OCI-LY1 (cell line): ENCODE measurements at regions not wholly inside any gene's neighbourhood (a gene's known extent, or its start where the extent isn't known, plus 50 kb on each side); places are given as distances from the start of the nearest gene placed in this dataset.

Experiments used
- H2AFZ ChIP-seq: fragments of 200-600 bp; sonication (generic), shearing (Covaris generic); 2 replicates; pipeline ENCODE4 v1.6.0; 2014; ENCODE audit warnings: antibody characterized with exemption, mild to moderate bottlenecking, low read length
- H3F3A ChIP-seq: fragments of 200-600 bp; sonication (generic), shearing (Covaris generic); 2 replicates; pipeline ENCODE4 v1.6.0; 2014; ENCODE audit warnings: mild to moderate bottlenecking, antibody characterized with exemption, low read length, moderate library complexity; ENCODE audit not compliant: insufficient read depth
- H3K27ac ChIP-seq: fragments of 200-600 bp; sonication (generic); 2 replicates; pipeline ENCODE4 v1.5.1; 2014; ENCODE audit warnings: low read length, mixed run types, mild to moderate bottlenecking, low read depth; ENCODE audit not compliant: poor library complexity, severe bottlenecking
- H3K27me3 ChIP-seq: fragments of 200-600 bp; sonication (generic); 2 replicates; pipeline ENCODE4 v1.6.0; 2014; ENCODE audit warnings: antibody characterized with exemption, mild to moderate bottlenecking, low read length, moderate library complexity; ENCODE audit not compliant: insufficient read depth
- H3K36me3 ChIP-seq: fragments of 200-600 bp; sonication (generic); 2 replicates; pipeline ENCODE4 v1.6.1; 2014; ENCODE audit warnings: mild to moderate bottlenecking, antibody characterized with exemption, low read length, moderate library complexity, mixed read lengths; ENCODE audit not compliant: insufficient read depth
- H3K4me1 ChIP-seq: fragments of 200-600 bp; sonication (generic); 2 replicates; pipeline ENCODE4 v1.5.1; 2014; ENCODE audit warnings: mild to moderate bottlenecking, low read length, moderate library complexity; ENCODE audit not compliant: insufficient read depth, severe bottlenecking
- H3K4me2 ChIP-seq: fragments of 200-600 bp; sonication (generic), shearing (Covaris generic); 2 replicates; pipeline ENCODE4 v1.6.1; 2014; ENCODE audit warnings: low read length
- H3K4me3 ChIP-seq: fragments of 200-600 bp; sonication (generic); 2 replicates; pipeline ENCODE4 v1.5.1; 2014; ENCODE audit warnings: low read length, low read depth, mild to moderate bottlenecking, mixed read lengths; ENCODE audit not compliant: poor library complexity, severe bottlenecking
- H3K79me2 ChIP-seq: fragments of 200-600 bp; shearing (Covaris generic); 2 replicates; pipeline ENCODE4 v1.6.1; 2016; ENCODE audit warnings: mixed run types, low read length, mixed read lengths; ENCODE audit not compliant: insufficient read depth
- H3K9ac ChIP-seq: fragments of 200-600 bp; sonication (generic), shearing (Covaris generic); 2 replicates; pipeline ENCODE4 v1.6.1; 2014; ENCODE audit warnings: mild to moderate bottlenecking, low read length, mixed read lengths
- H3K9me2 ChIP-seq: fragments of 200-600 bp; sonication (generic), shearing (Covaris generic); 2 replicates; pipeline ENCODE4 v1.6.1; 2014; ENCODE audit warnings: low read depth, mild to moderate bottlenecking, low read length, mixed read lengths
- H3K9me3 ChIP-seq: fragments of 200-600 bp; shearing (Covaris generic); 2 replicates; pipeline ENCODE4 v1.6.1; 2014; ENCODE audit warnings: low read length, mixed read lengths
- H4K20me1 ChIP-seq: fragments of 200-600 bp; sonication (generic), shearing (Covaris generic); 2 replicates; pipeline ENCODE4 v1.6.0; 2016; ENCODE audit warnings: mild to moderate bottlenecking, low read length; ENCODE audit not compliant: insufficient read depth
- EZH2 ChIP-seq: fragments of 200-600 bp; sonication (generic), shearing (Covaris generic); IDR thresholded peaks from 2 replicates; pipeline ENCODE4 v1.8.0; 2017; ENCODE audit warnings: borderline replicate concordance, mixed run types, mild to moderate bottlenecking, antibody characterized with exemption, low read length, moderate library complexity, mixed read lengths
- TF ChIP-seq, protein P1 (sequence below): fragments of 200-600 bp; sonication (generic), shearing (Covaris generic); IDR thresholded peaks from 2 replicates; pipeline ENCODE4 v1.5.1; 2017; ENCODE audit warnings: mild to moderate bottlenecking, antibody characterized with exemption, low read length, moderate library complexity, mixed read lengths

- Histone ChIP-seq H3K9me3 (no peaks in the 10 kb centered on the region), H4K20me1 (no peaks in the 10 kb centered on the region), H3K4me3 (no peak overlapping the region), H3K4me1 (no peaks in the 10 kb centered on the region), H3K36me3 (no peaks in the 10 kb centered on the region), H3K4me2 (no peak overlapping the region), H3K27me3 (no peaks in the 10 kb centered on the region), H3K27ac (no peak overlapping the region), H3F3A (no peaks in the 10 kb centered on the region), H3K9ac (no peak overlapping the region), H3K79me2 (no peaks in the 10 kb centered on the region), H3K9me2 (no peaks in the 10 kb centered on the region), H2AFZ (no peak overlapping the region)
- TF ChIP-seq EZH2: no peak
- TF ChIP-seq, protein P1, sequence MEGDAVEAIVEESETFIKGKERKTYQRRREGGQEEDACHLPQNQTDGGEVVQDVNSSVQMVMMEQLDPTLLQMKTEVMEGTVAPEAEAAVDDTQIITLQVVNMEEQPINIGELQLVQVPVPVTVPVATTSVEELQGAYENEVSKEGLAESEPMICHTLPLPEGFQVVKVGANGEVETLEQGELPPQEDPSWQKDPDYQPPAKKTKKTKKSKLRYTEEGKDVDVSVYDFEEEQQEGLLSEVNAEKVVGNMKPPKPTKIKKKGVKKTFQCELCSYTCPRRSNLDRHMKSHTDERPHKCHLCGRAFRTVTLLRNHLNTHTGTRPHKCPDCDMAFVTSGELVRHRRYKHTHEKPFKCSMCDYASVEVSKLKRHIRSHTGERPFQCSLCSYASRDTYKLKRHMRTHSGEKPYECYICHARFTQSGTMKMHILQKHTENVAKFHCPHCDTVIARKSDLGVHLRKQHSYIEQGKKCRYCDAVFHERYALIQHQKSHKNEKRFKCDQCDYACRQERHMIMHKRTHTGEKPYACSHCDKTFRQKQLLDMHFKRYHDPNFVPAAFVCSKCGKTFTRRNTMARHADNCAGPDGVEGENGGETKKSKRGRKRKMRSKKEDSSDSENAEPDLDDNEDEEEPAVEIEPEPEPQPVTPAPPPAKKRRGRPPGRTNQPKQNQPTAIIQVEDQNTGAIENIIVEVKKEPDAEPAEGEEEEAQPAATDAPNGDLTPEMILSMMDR: no peak
These were observed 306.5 kb downstream of the PRDM5 start for GRCh38 chr4:120616041-120616440.

DNA sequence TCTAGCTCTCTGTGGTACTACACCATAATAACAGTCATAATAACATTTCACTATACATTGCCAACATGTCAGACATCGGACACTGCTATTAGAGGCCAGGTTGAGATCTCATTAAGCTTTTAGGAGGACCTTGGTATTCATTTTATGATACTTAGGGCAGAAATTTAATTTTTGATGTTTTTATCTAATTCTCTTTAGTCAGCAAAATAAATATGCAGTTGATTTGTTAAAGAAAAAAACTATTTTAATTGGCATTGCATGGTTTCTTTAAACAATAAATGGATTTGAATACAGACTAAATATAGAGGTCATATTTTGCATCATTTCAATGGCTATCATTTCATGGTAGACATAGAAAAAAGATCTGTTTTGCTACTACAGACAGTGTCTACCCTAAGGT is 308.7 kb downstream of the PRDM5 start:
- no peaks in the 10 kb centered on the region for H3K4me1 ChIP-seq
- no peak overlapping the region for H3K9ac ChIP-seq
- no peaks in the 10 kb centered on the region for H3K27me3 ChIP-seq
- no peak overlapping the region for H3K4me2 ChIP-seq
- no peak for TF ChIP-seq EZH2
- TF ChIP-seq, protein P1: no peak
- no peaks in the 10 kb centered on the region for H4K20me1 ChIP-seq
- no peaks in the 10 kb centered on the region for H3K79me2 ChIP-seq
- no peak overlapping the region for H3K27ac ChIP-seq
- no peaks in the 10 kb centered on the region for H3K36me3 ChIP-seq
- H3K4me3 ChIP-seq: no peak overlapping the region
- no peak overlapping the region for H2AFZ ChIP-seq
- H3F3A ChIP-seq: no peaks in the 10 kb centered on the region
- no peaks in the 10 kb centered on the region for H3K9me2 ChIP-seq
- no peaks in the 10 kb centered on the region for H3K9me3 ChIP-seq

DNA sequence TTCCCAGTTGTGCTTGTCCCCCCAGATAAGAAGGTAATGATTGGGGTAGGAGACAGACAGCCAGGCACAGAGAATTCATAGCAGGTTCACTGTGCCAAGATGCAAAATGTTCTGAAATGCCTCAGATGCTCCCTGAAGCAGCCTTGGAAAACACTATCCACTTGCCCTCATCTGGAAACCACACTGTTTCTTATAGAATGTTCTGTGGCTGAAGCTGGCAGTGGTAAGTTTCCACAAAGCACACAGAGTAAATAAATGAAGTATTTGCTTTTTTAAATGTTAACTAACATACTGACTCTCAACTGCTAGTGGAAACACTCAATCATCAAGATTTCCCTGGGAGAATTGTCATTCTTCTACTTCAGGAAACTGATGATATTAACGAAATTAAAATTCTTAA is 311.4 kb downstream of the PRDM5 start:
- Histone ChIP-seq H3K4me2 (no peak overlapping the region), H3K79me2 (no peaks in the 10 kb centered on the region), H3F3A (no peaks in the 10 kb centered on the region), H3K4me1 (no peaks in the 10 kb centered on the region), H3K9me2 (no peaks in the 10 kb centered on the region), H2AFZ (no peak overlapping the region), H3K9me3 (no peaks in the 10 kb centered on the region), H3K9ac (no peak overlapping the region), H4K20me1 (no peaks in the 10 kb centered on the region), H3K27ac (no peak overlapping the region), H3K27me3 (no peaks in the 10 kb centered on the region), H3K4me3 (no peak overlapping the region), H3K36me3 (no peaks in the 10 kb centered on the region)
- no peak for TF ChIP-seq EZH2
- TF ChIP-seq, protein P1: no peak
